Activated CD4-positive, alpha-beta T cell treated with anti-CD3 and anti-CD28 coated beads, Interleukin-10, Interleukin-2, amounts not matched to agents 100 ng/mL and 50 ng/mL, durations not matched to agents 16 hours and 8 hours (primary cell): ENCODE measurements at regions not wholly inside any gene's neighbourhood (a gene's known extent, or its start where the extent isn't known, plus 50 kb on each side); places are given as distances from the start of the nearest gene placed in this dataset.
A peak's percentile ranks its signal among the peaks of the same experiment; 100 is the strongest.

ENCODE experiments used
- DNase-seq: peaks from one replicate; pipeline ENCODE4 v3.0.0-alpha.2; 2020

- DNase-seq = no peak
Measured at GRCh38 chr13:90950160-90950559, 397.3 kb upstream of the MIR17HG start.

GRCh38 chr13:90951663-90952062, 395.8 kb upstream of the MIR17HG start:
- DNase-seq = no peak

- no peak for DNase-seq
Measured at GRCh38 chr13:90952326-90952725, 395.2 kb upstream of the MIR17HG start.

GRCh38 chr13:90954605-90955195, 392.8 kb upstream of the MIR17HG start:
- DNase-seq = no peak

DNA sequence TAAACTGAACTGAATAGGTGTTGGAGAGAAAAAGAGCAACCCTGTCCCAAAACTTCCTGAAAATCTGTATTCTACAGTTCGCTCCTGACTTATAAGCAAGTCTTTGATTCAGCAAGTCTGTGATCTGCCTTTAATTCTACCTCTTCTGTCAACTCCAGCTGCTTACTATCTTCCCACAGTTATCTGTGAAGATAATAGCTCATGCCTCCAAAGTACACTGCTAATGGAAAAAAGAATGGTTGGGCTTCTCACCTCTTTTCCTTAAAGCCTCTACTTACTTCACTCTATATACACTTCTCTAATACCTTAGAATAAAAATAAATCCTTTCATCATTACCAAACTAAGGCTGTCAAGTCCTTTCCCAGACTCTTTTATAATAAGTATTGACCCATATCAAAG, 391.5 kb upstream of the MIR17HG start:
- DNase-seq = no peak

- no peak for DNase-seq
Measured at GRCh38 chr13:90958866-90959265, 388.6 kb upstream of the MIR17HG start.

DNA sequence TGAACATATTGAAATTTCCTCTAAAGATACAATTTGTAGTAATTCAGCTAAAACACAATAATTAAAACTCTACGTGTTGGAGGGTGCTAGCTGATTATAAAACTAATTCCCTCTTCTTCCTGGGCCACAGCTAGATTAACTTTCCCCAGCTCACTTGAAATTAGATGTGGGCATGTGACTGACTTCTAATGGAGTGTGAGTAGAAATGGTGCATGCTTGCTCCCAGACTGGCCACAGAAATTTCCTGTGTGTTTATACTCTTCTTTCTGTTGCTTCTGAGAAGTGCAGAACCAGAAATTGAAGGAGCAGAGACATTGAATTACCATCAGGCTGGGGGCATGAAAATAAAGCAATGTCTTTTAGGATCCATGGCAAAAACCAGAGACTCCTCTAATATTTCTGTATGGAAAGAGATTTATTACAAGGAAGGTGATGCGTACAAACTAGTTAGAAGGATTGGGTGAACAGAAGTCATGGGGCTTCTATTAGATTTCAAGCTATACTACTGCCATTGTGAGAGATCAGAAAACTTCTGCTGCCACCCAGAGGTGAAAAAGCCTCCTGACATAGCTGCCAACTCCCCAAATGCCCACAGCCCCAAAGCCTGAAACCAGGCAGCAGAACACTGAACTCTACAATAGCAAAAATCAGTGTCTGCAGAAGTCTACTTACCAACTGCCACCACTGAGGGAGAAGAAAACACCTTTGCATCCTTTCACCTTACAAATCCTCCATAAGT, 379.2 kb upstream of the MIR17HG start:
- DNase-seq = peak; percentile 10

GRCh38 chr13:90974249-90974975, 373.1 kb upstream of the MIR17HG start:
- DNase-seq = no peak

DNA sequence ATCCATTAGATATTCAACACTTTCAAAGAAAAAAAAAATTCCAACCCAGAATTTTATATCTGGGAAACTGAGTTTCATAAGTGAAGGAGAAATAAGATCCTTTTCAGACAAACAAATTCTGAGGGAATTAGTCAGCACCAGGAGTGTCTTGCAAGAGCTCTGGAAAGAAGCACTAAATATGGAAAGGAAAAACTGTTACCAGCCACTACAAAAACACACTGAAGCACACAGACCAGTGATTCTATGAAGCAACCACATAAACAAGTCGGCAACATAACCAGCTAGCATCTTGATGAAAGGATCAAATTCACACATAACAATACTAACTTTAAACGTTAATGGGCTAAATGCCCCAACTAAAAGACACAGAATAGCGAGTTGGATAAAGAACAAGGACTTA, 368.4 kb upstream of the MIR17HG start:
- no peak for DNase-seq

GRCh38 chr13:90984756-90985155, 362.7 kb upstream of the MIR17HG start:
- DNase-seq = no peak

DNA sequence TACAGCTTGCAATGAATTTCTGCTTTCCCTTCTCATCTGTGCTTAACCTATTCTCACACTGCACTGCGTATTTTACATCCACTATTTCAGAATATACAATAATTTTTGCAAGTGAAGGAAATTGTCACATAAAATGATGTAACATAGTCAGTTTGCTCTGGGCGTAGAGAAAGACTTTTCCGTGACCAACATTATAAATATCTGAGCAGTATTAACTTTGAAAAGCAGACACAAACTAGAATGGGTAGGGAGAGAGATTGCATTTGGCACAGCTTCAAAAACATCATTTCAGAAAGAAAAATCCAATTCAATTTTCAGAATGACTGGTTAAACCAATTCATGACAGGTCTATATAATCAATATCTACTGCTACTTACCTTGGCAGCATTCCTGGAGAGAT, 352.5 kb upstream of the MIR17HG start:
- no peak for DNase-seq

GRCh38 chr13:90995614-90996013, 351.9 kb upstream of the MIR17HG start:
- no peak for DNase-seq

GRCh38 chr13:90997951-90998350, 349.5 kb upstream of the MIR17HG start:
- DNase-seq = no peak

DNA sequence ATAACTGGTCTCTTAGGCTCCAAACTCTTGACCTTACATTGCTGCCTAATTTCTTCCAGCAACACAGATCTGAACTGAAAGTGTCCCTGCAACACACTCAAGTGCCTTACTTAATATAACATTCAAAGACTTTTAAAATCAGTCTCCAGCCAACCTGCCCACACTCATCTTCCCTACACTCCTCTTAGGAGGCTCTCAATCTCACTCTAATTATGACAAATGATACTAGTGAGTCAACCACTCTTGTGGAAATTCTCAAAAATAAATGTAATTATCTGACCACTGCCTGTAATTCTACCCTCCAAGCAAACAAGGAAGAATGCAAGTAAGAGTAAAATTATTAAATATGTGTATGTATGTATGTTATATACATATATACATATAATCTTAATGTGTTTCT, 348.1 kb upstream of the MIR17HG start:
- DNase-seq = no peak

DNA sequence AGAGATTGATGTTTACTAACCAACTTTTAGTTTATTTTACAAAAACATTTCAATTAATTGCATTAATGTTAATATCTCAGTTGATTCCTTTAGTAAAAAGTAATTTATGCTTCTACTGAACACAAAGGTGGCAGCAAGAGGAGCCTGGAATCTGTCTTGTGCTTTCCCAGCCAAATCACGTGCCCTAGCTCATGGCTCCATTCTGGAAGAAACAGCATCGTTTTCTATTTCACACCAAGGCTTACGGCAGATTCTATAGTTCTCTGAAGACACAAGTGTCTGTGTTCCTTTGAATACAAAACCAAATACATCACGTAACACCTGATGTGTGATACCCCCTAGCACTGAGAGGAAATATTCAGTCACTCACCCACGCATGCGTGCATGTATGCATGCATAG, 346.1 kb upstream of the MIR17HG start:
- no peak for DNase-seq

GRCh38 chr13:91014696-91015095, 332.8 kb upstream of the MIR17HG start:
- no peak for DNase-seq

DNA sequence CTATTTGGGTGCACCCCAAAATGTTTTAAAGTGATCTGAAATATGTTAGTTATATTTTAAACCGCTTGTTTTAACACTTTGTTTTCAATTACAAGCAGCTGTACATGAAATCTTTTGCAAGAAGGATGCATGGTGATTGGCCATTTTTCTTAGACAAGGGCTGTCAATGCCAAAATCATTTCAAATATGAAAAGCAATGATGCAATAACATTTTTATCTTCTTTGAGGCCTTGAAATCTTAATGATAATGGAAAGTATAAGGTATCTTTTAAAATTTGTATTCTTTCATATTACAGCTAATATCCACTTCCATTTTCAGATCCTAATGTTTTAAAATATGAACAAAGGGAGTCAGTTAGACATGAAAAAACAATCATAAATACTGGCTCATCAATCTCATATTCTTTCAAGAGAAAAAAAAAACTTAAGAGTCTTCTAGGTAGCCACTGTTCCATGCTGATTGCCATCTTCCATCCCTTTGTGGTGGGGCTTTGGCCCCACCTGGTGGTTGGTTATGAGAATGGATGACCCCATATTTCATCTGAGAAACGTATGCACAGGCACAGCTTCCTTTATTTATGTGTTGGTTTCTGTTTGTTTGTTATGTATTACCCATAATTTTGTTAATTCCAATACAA, 330.3 kb upstream of the MIR17HG start:
- DNase-seq = peak; percentile 56

DNA sequence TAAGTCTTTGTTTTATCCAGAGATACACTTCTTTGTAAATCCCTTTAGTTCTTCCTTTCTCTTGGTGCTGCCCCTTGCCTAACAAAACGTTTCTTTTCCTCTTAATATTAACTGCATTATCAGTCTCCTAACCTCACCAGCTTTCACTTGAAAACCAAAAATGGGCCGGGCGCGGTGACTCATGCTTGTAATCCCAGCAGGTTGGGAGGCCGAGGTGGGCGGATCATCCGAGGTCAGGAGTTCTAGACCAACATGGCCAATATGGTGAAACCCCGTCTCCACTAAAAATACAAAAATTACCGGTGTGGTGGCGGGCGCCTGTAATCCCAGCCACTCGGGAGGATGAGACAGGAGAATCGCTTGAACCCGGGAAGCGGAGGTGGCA, 329.8 kb upstream of the MIR17HG start:
- no peak for DNase-seq

- DNase-seq = no peak
Measured at GRCh38 chr13:91020461-91021034, 326.9 kb upstream of the MIR17HG start.

- DNase-seq = no peak
Measured at GRCh38 chr13:91024157-91024792, 323.2 kb upstream of the MIR17HG start.

DNA sequence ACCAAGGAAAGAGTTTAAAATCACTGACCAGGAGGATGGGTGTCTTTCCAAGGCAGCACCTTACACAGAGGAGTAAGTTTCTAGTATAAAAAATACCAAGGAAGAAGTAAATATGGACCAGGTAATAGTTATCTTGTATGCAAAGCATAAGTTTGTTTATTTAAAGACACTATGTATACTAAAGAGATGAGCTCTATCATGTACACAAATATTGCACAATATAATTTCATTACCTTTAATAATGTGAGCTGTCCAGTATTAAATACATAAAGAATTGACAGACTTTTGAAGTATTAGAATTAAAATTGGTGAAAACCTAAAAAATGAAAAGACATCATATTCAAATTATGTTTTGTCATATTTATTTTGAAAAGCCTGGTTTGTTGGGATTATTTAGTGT, 322.0 kb upstream of the MIR17HG start:
- no peak for DNase-seq

GRCh38 chr13:91031508-91031907, 316.0 kb upstream of the MIR17HG start:
- no peak for DNase-seq

GRCh38 chr13:91032104-91032503, 315.4 kb upstream of the MIR17HG start:
- no peak for DNase-seq
